ENCODE measurements at regions not wholly inside any gene's neighbourhood (a gene's known extent, or its start where the extent isn't known, plus 50 kb on each side); places are given as distances from the start of the nearest gene placed in this dataset.

GRCh38 chr9:99588747-99589146 lies 232.9 kb upstream of the NR4A3 start:
- peaks cover 0 to 4% (median under 1%) of the 10 kb centered on the region in 5 donors for H3K9me3 ChIP-seq (ENCODE audit: control insufficient read depth in 5 of 5, low read length in 5 of 5)
- H3K4me1 ChIP-seq (ENCODE audit: control insufficient read depth in 5 of 5, insufficient read depth in 5 of 5, low read length in 5 of 5): peaks cover 0 to 7% (median 0%) of the 10 kb centered on the region in 5 donors
- H3K27ac ChIP-seq (ENCODE audit: low read depth, low read length): no peak overlapping the region
- H3K4me3 ChIP-seq (ENCODE audit: low read depth in 1 of 5, low read length in 5 of 5): no peak overlapping the region
- no peaks in the 10 kb centered on the region for H3K27me3 ChIP-seq (ENCODE audit: control insufficient read depth in 5 of 5, insufficient read depth in 4 of 5, low read length in 5 of 5)
- no peak overlapping the region for H3K9ac ChIP-seq (ENCODE audit: low read length in 5 of 5)
- H3K36me3 ChIP-seq (ENCODE audit: control insufficient read depth in 5 of 5, insufficient read depth in 5 of 5, low read length in 5 of 5): no peaks in the 10 kb centered on the region

- no peaks in the 10 kb centered on the region for H3K36me3 ChIP-seq (ENCODE audit: control insufficient read depth in 5 of 5, insufficient read depth in 5 of 5, low read length in 5 of 5)
Observed at GRCh38 chr9:99590410-99590809, 231.3 kb upstream of the NR4A3 start.

GRCh38 chr9:99590840-99591239 lies 230.8 kb upstream of the NR4A3 start:
- Histone ChIP-seq H3K27ac (ENCODE audit: low read depth, low read length) (no peak overlapping the region), H3K36me3 (ENCODE audit: control insufficient read depth in 5 of 5, insufficient read depth in 5 of 5, low read length in 5 of 5) (no peaks in the 10 kb centered on the region), H3K9me3 (ENCODE audit: control insufficient read depth in 5 of 5, low read length in 5 of 5) (no peaks in the 10 kb centered on the region), H3K9ac (ENCODE audit: low read length in 5 of 5) (no peak overlapping the region), H3K27me3 (ENCODE audit: control insufficient read depth in 5 of 5, insufficient read depth in 4 of 5, low read length in 5 of 5) (no peaks in the 10 kb centered on the region), H3K4me3 (ENCODE audit: low read depth in 1 of 5, low read length in 5 of 5) (no peak overlapping the region), H3K4me1 (ENCODE audit: control insufficient read depth in 5 of 5, insufficient read depth in 5 of 5, low read length in 5 of 5) (peaks cover 0 to 7% (median 0%) of the 10 kb centered on the region in 5 donors)

More at GRCh38 chr9:99590410-99590809, 231.3 kb upstream of the NR4A3 start:
- H3K27ac ChIP-seq (ENCODE audit: low read depth, low read length): no peak overlapping the region
- no peaks in the 10 kb centered on the region for H3K9me3 ChIP-seq (ENCODE audit: control insufficient read depth in 5 of 5, low read length in 5 of 5)
- peaks cover 0 to 7% (median 0%) of the 10 kb centered on the region in 5 donors for H3K4me1 ChIP-seq (ENCODE audit: control insufficient read depth in 5 of 5, insufficient read depth in 5 of 5, low read length in 5 of 5)
- no peak overlapping the region for H3K9ac ChIP-seq (ENCODE audit: low read length in 5 of 5)
- H3K4me3 ChIP-seq (ENCODE audit: low read depth in 1 of 5, low read length in 5 of 5): no peak overlapping the region
- H3K27me3 ChIP-seq (ENCODE audit: control insufficient read depth in 5 of 5, insufficient read depth in 4 of 5, low read length in 5 of 5): no peaks in the 10 kb centered on the region

GRCh38 chr9:99591770-99592169 lies 229.9 kb upstream of the NR4A3 start:
- no peaks in the 10 kb centered on the region for H3K9me3 ChIP-seq (ENCODE audit: control insufficient read depth in 5 of 5, low read length in 5 of 5)
- peaks cover 0 to 7% (median 0%) of the 10 kb centered on the region in 5 donors for H3K4me1 ChIP-seq (ENCODE audit: control insufficient read depth in 5 of 5, insufficient read depth in 5 of 5, low read length in 5 of 5)
- no peaks in the 10 kb centered on the region for H3K27me3 ChIP-seq (ENCODE audit: control insufficient read depth in 5 of 5, insufficient read depth in 4 of 5, low read length in 5 of 5)
- no peak overlapping the region for H3K4me3 ChIP-seq (ENCODE audit: low read depth in 1 of 5, low read length in 5 of 5)
- H3K9ac ChIP-seq (ENCODE audit: low read length in 5 of 5): no peak overlapping the region
- no peak overlapping the region for H3K27ac ChIP-seq (ENCODE audit: low read depth, low read length)
- no peaks in the 10 kb centered on the region for H3K36me3 ChIP-seq (ENCODE audit: control insufficient read depth in 5 of 5, insufficient read depth in 5 of 5, low read length in 5 of 5)

GRCh38 chr9:99592834-99593574 lies 228.7 kb upstream of the NR4A3 start:
- peaks cover 0 to 7% (median 0%) of the 10 kb centered on the region in 5 donors for H3K4me1 ChIP-seq (ENCODE audit: control insufficient read depth in 5 of 5, insufficient read depth in 5 of 5, low read length in 5 of 5)
- H3K36me3 ChIP-seq (ENCODE audit: control insufficient read depth in 5 of 5, insufficient read depth in 5 of 5, low read length in 5 of 5): no peaks in the 10 kb centered on the region
- H3K4me3 ChIP-seq (ENCODE audit: low read depth in 1 of 5, low read length in 5 of 5): no peak overlapping the region
- H3K27ac ChIP-seq (ENCODE audit: low read depth, low read length): no peak overlapping the region
- H3K9ac ChIP-seq (ENCODE audit: low read length in 5 of 5): no peak overlapping the region
- H3K9me3 ChIP-seq (ENCODE audit: control insufficient read depth in 5 of 5, low read length in 5 of 5): no peaks in the 10 kb centered on the region
- H3K27me3 ChIP-seq (ENCODE audit: control insufficient read depth in 5 of 5, insufficient read depth in 4 of 5, low read length in 5 of 5): no peaks in the 10 kb centered on the region

- Histone ChIP-seq H3K4me3 (ENCODE audit: low read depth in 1 of 5, low read length in 5 of 5) (no peak overlapping the region), H3K27ac (ENCODE audit: low read depth, low read length) (no peak overlapping the region)
Observed at GRCh38 chr9:99593610-99594009, 228.1 kb upstream of the NR4A3 start.

GRCh38 chr9:99594056-99594780 lies 227.5 kb upstream of the NR4A3 start:
- peaks cover 0 to 7% (median 0%) of the 10 kb centered on the region in 5 donors for H3K4me1 ChIP-seq (ENCODE audit: control insufficient read depth in 5 of 5, insufficient read depth in 5 of 5, low read length in 5 of 5)
- no peaks in the 10 kb centered on the region for H3K9me3 ChIP-seq (ENCODE audit: control insufficient read depth in 5 of 5, low read length in 5 of 5)
- no peaks in the 10 kb centered on the region for H3K36me3 ChIP-seq (ENCODE audit: control insufficient read depth in 5 of 5, insufficient read depth in 5 of 5, low read length in 5 of 5)
- no peaks in the 10 kb centered on the region for H3K27me3 ChIP-seq (ENCODE audit: control insufficient read depth in 5 of 5, insufficient read depth in 4 of 5, low read length in 5 of 5)
- no peak overlapping the region for H3K4me3 ChIP-seq (ENCODE audit: low read depth in 1 of 5, low read length in 5 of 5)
- H3K9ac ChIP-seq (ENCODE audit: low read length in 5 of 5): no peak overlapping the region
- no peak overlapping the region for H3K27ac ChIP-seq (ENCODE audit: low read depth, low read length)

More at GRCh38 chr9:99593610-99594009, 228.1 kb upstream of the NR4A3 start:
- Histone ChIP-seq H3K27me3 (ENCODE audit: control insufficient read depth in 5 of 5, insufficient read depth in 4 of 5, low read length in 5 of 5) (no peaks in the 10 kb centered on the region), H3K4me1 (ENCODE audit: control insufficient read depth in 5 of 5, insufficient read depth in 5 of 5, low read length in 5 of 5) (peaks cover 0 to 7% (median 0%) of the 10 kb centered on the region in 5 donors), H3K9me3 (ENCODE audit: control insufficient read depth in 5 of 5, low read length in 5 of 5) (no peaks in the 10 kb centered on the region), H3K9ac (ENCODE audit: low read length in 5 of 5) (no peak overlapping the region), H3K36me3 (ENCODE audit: control insufficient read depth in 5 of 5, insufficient read depth in 5 of 5, low read length in 5 of 5) (no peaks in the 10 kb centered on the region)

GRCh38 chr9:99595796-99596195 lies 225.9 kb upstream of the NR4A3 start:
- Histone ChIP-seq H3K36me3 (ENCODE audit: control insufficient read depth in 5 of 5, insufficient read depth in 5 of 5, low read length in 5 of 5) (no peaks in the 10 kb centered on the region), H3K4me1 (ENCODE audit: control insufficient read depth in 5 of 5, insufficient read depth in 5 of 5, low read length in 5 of 5) (peaks cover 0 to 7% (median 0%) of the 10 kb centered on the region in 5 donors), H3K27ac (ENCODE audit: low read depth, low read length) (no peak overlapping the region)

GRCh38 chr9:99601571-99602111 lies 220.0 kb upstream of the NR4A3 start:
- no peaks in the 10 kb centered on the region for H3K27me3 ChIP-seq (ENCODE audit: control insufficient read depth in 5 of 5, insufficient read depth in 4 of 5, low read length in 5 of 5)
- H3K4me3 ChIP-seq (ENCODE audit: low read depth in 1 of 5, low read length in 5 of 5): no peak overlapping the region
- peaks cover 0 to 6% (median 6%) of the 10 kb centered on the region in 5 donors for H3K4me1 ChIP-seq (ENCODE audit: control insufficient read depth in 5 of 5, insufficient read depth in 5 of 5, low read length in 5 of 5)
- H3K27ac ChIP-seq (ENCODE audit: low read depth, low read length): no peak overlapping the region
- no peaks in the 10 kb centered on the region for H3K9me3 ChIP-seq (ENCODE audit: control insufficient read depth in 5 of 5, low read length in 5 of 5)
- H3K9ac ChIP-seq (ENCODE audit: low read length in 5 of 5): no peak overlapping the region
- H3K36me3 ChIP-seq (ENCODE audit: control insufficient read depth in 5 of 5, insufficient read depth in 5 of 5, low read length in 5 of 5): no peaks in the 10 kb centered on the region

More at GRCh38 chr9:99595796-99596195, 225.9 kb upstream of the NR4A3 start:
- no peak overlapping the region for H3K9ac ChIP-seq (ENCODE audit: low read length in 5 of 5)
- no peak overlapping the region for H3K4me3 ChIP-seq (ENCODE audit: low read depth in 1 of 5, low read length in 5 of 5)
- no peaks in the 10 kb centered on the region for H3K9me3 ChIP-seq (ENCODE audit: control insufficient read depth in 5 of 5, low read length in 5 of 5)
- no peaks in the 10 kb centered on the region for H3K27me3 ChIP-seq (ENCODE audit: control insufficient read depth in 5 of 5, insufficient read depth in 4 of 5, low read length in 5 of 5)

GRCh38 chr9:99602854-99603253 lies 218.8 kb upstream of the NR4A3 start:
- no peaks in the 10 kb centered on the region for H3K9me3 ChIP-seq (ENCODE audit: control insufficient read depth in 5 of 5, low read length in 5 of 5)
- H3K27me3 ChIP-seq (ENCODE audit: control insufficient read depth in 5 of 5, insufficient read depth in 4 of 5, low read length in 5 of 5): no peaks in the 10 kb centered on the region
- no peaks in the 10 kb centered on the region for H3K36me3 ChIP-seq (ENCODE audit: control insufficient read depth in 5 of 5, insufficient read depth in 5 of 5, low read length in 5 of 5)
- no peak overlapping the region for H3K27ac ChIP-seq (ENCODE audit: low read depth, low read length)
- H3K4me1 ChIP-seq (ENCODE audit: control insufficient read depth in 5 of 5, insufficient read depth in 5 of 5, low read length in 5 of 5): peaks cover 0 to 6% (median 6%) of the 10 kb centered on the region in 5 donors
- no peak overlapping the region for H3K9ac ChIP-seq (ENCODE audit: low read length in 5 of 5)
- H3K4me3 ChIP-seq (ENCODE audit: low read depth in 1 of 5, low read length in 5 of 5): no peak overlapping the region

Measured in subcutaneous abdominal adipose tissue (tissue), 5 donors.